PC-3 (cell line): ENCODE measurements at regions not wholly inside any gene's neighbourhood (a gene's known extent, or its start where the extent isn't known, plus 50 kb on each side); places are given as distances from the start of the nearest gene placed in this dataset.
"Not testable (repeated sequence)": the region's sequence is repeated elsewhere in the genome, so short reads cannot be mapped to it uniquely, and the experiment has no call there.

ENCODE experiments used
- ATAC-seq: fragments of 200-7000 bp; cut with Tn5 transposase; 2 replicates; pipeline ENCODE4 v1.9.1; 2020; ENCODE audit warnings: mild to moderate bottlenecking, moderate library complexity
- BruUV-seq: library from RNA; stranded (reverse); fragments of 400-500 nt; replicated peaks from 2 replicates; lab custom pipeline; 2021; lab: Mats Ljungman, UMichigan
- CTCF ChIA-PET: fragments of 300-600 bp; sonication (Branson Sonifier 250); formaldehyde crosslinking; loops from one replicate; lab custom pipeline; 2022; ENCODE audit warnings: antibody characterized with exemption; lab: Charles Lee
- POLR2A ChIA-PET: fragments of 300-600 bp; sonication (Branson Sonifier 250); formaldehyde crosslinking; loops from one replicate; lab custom pipeline; 2022; ENCODE audit warnings: antibody characterized with exemption; ENCODE audit not compliant: unreplicated experiment; lab: Charles Lee
- DNase-seq: peaks from one replicate; pipeline ENCODE4 v3.0.0-alpha.2; 2015
- H2AFZ ChIP-seq: fragments of 300-600 bp; sonication (generic); 2 replicates; pipeline ENCODE4 v1.6.0; 2016; ENCODE audit warnings: antibody characterized with exemption, low read length
- H3F3A ChIP-seq: fragments of 300-600 bp; sonication (generic); one replicate; pipeline ENCODE4 v1.6.0; 2017; ENCODE audit warnings: antibody characterized with exemption, low read length, control low read depth, mild to moderate bottlenecking; ENCODE audit not compliant: unreplicated experiment
- H3K27ac ChIP-seq: fragments of 300-600 bp; sonication (generic); 2 replicates; pipeline ENCODE4 v1.5.1; 2016; ENCODE audit warnings: mild to moderate bottlenecking, low read length
- H3K27me3 ChIP-seq: fragments of 300-600 bp; sonication (generic); 2 replicates; pipeline ENCODE4 v1.6.1; 2016; ENCODE audit warnings: low read length, mixed read lengths
- H3K36me3 ChIP-seq: fragments of 300-600 bp; sonication (generic); 2 replicates; pipeline ENCODE4 v1.6.1; 2016; ENCODE audit warnings: low read depth, mixed run types, low read length, mixed read lengths
- H3K4me1 ChIP-seq: fragments of 300-600 bp; sonication (generic); 2 replicates; pipeline ENCODE4 v1.5.1; 2016; ENCODE audit warnings: low read length; ENCODE audit not compliant: insufficient read depth
- H3K4me2 ChIP-seq: fragments of 300-600 bp; sonication (generic); 2 replicates; pipeline ENCODE4 v1.6.0; 2016; ENCODE audit warnings: low read length
- H3K4me3 ChIP-seq: fragments of 300-600 bp; sonication (generic); 2 replicates; pipeline ENCODE4 v1.5.1; 2016; ENCODE audit warnings: mild to moderate bottlenecking, low read length, mixed read lengths
- H3K79me2 ChIP-seq: fragments of 300-600 bp; sonication (generic); 2 replicates; pipeline ENCODE4 v1.6.1; 2017; ENCODE audit warnings: low read length, mixed read lengths
- H3K9ac ChIP-seq: fragments of 300-600 bp; sonication (generic); 2 replicates; pipeline ENCODE4 v1.6.0; 2016; ENCODE audit warnings: mild to moderate bottlenecking, low read length
- H3K9me2 ChIP-seq: fragments of 300-600 bp; sonication (generic); replicated peaks from 2 replicates; pipeline ENCODE4 v1.6.1; 2016; ENCODE audit warnings: mixed run types, low read length, mixed read lengths
- H3K9me3 ChIP-seq: fragments of 300-600 bp; sonication (generic); 2 replicates; pipeline ENCODE4 v1.6.1; 2016; ENCODE audit warnings: low read length, mixed read lengths
- H4K20me1 ChIP-seq: fragments of 300-600 bp; sonication (generic); 2 replicates; pipeline ENCODE4 v1.6.1; 2016; ENCODE audit warnings: low read length, mixed read lengths
- CTCF ChIP-seq: fragments of 300-600 bp; sonication (generic); conservative IDR thresholded peaks from 2 replicates; pipeline ENCODE4 v1.5.1; 2017; ENCODE audit warnings: antibody characterized with exemption, low read depth, mild to moderate bottlenecking, low read length
- EZH2 ChIP-seq: fragments of 300-600 bp; sonication (generic); IDR thresholded peaks from one replicate; pipeline ENCODE4 v1.6.1; 2017; ENCODE audit warnings: antibody characterized with exemption, mild to moderate bottlenecking, low read length; ENCODE audit not compliant: unreplicated experiment
- EZH2phosphoT487 ChIP-seq: fragments of 300-600 bp; sonication (generic); IDR thresholded peaks from 2 replicates; pipeline ENCODE4 v1.6.1; 2018; ENCODE audit warnings: mild to moderate bottlenecking, antibody characterized with exemption, low read length, borderline replicate concordance
- intact Hi-C: fragments of 100-400 bp; cut with micrococcal nuclease; formaldehyde crosslinking; loops from 2 replicates; pipeline ENCODE4 v1.9.0; 2023

GRCh38 chr7:16261654-16262053, 159.7 kb downstream of the CRPPA start:
- H3K9me3 ChIP-seq = no peaks in the 10 kb centered on the region
- H3K27ac ChIP-seq = no peak overlapping the region
- TF ChIP-seq CTCF (no peak), EZH2 (no peak), EZH2phosphoT487 (no peak)
- ChIA-PET POLR2A (no interaction called here), CTCF (no interaction called here)
- BruUV-seq = no TSS peak
- no peak overlapping the region for H2AFZ ChIP-seq
- H3K27me3 ChIP-seq = no peaks in the 10 kb centered on the region
- no peak for ATAC-seq
- no peak for DNase-seq
- H3K4me2 ChIP-seq = no peak overlapping the region
- 0 out of 2 replicates have a peak, but pooled peaks cover under 1% of the 10 kb centered on the region for H3K4me1 ChIP-seq
- no peak overlapping the region for H3K4me3 ChIP-seq
- H3K79me2 ChIP-seq = no peaks in the 10 kb centered on the region
- H3K9ac ChIP-seq = no peak overlapping the region
- intact Hi-C loops = no loop called here
- H4K20me1 ChIP-seq = no peaks in the 10 kb centered on the region
- H3K9me2 ChIP-seq = no peaks in the 10 kb centered on the region
- H3F3A ChIP-seq = no peaks in the 10 kb centered on the region
- no peaks in the 10 kb centered on the region for H3K36me3 ChIP-seq

DNA sequence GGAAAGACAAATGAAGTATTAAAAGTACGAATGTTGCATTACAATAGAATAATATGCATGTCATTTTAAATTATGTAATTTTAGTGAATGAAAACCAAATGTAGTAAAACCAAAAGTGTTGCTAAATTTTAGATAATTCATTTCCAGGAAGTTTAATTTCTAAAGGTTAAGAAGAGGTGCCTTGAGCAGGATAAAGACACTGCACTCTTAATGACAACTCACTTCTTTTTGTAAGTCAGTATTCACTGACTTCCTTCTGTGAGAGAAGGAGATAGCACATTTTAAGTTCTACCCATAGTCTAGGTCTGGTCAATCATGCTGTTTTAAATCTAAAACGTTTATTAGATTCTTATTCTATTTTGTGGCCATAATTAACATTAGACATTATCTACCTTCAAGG, 160.2 kb downstream of the CRPPA start:
- no peak for ATAC-seq
- CTCF ChIA-PET = no interaction called here
- H3K4me2 ChIP-seq = no peak overlapping the region
- H3K36me3 ChIP-seq = no peaks in the 10 kb centered on the region
- H3K9ac ChIP-seq = no peak overlapping the region
- H3K4me3 ChIP-seq = no peak overlapping the region
- H3K4me1 ChIP-seq = no peaks in the 10 kb centered on the region
- no peaks in the 10 kb centered on the region for H3K27me3 ChIP-seq
- TF ChIP-seq CTCF = no peak
- no peak for TF ChIP-seq EZH2
- no peak for TF ChIP-seq EZH2phosphoT487
- no peaks in the 10 kb centered on the region for H3K9me2 ChIP-seq
- intact Hi-C loops = no loop called here
- no peaks in the 10 kb centered on the region for H3F3A ChIP-seq
- no TSS peak for BruUV-seq
- H3K9me3 ChIP-seq = no peaks in the 10 kb centered on the region
- no peaks in the 10 kb centered on the region for H4K20me1 ChIP-seq
- no peak overlapping the region for H2AFZ ChIP-seq
- POLR2A ChIA-PET = no interaction called here
- no peak overlapping the region for H3K27ac ChIP-seq
- no peak for DNase-seq
- no peaks in the 10 kb centered on the region for H3K79me2 ChIP-seq

DNA sequence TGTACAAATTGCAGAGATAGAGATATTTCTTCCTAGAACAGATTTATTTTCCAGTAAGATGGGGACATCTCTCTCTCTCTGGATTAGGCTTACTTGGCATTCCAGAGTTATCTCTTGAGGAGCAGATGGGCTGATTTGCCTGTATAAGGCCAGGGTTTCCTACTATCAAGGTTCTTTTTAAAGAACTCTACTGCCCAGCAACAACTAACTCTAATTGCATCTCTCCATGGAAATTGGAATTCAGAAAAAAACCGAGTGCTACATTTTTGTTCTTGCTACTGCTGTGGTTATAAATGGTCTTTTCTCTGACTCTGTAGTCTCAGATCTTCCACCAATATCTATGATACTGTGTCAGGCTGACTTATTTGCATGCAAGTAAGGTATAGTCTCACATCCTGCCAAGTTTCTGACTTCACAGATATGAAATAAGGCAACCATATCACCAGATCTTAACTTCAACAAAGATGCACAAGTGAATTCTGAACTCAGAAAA, 161.1 kb downstream of the CRPPA start:
- no TSS peak for BruUV-seq
- TF ChIP-seq CTCF (no peak), EZH2 (no peak), EZH2phosphoT487 (no peak)
- CTCF ChIA-PET = no interaction called here

GRCh38 chr7:16256419-16256818, 164.9 kb downstream of the CRPPA start:
- H3F3A ChIP-seq, H3K9me2 ChIP-seq, H3K4me3 ChIP-seq, BruUV-seq, H4K20me1 ChIP-seq, ATAC-seq, POLR2A ChIA-PET, H3K79me2 ChIP-seq, H3K27me3 ChIP-seq, H3K36me3 ChIP-seq, H2AFZ ChIP-seq, intact Hi-C loops, H3K4me1 ChIP-seq, H3K27ac ChIP-seq, H3K9me3 ChIP-seq, DNase-seq, CTCF ChIA-PET, H3K4me2 ChIP-seq, H3K9ac ChIP-seq: not testable (repeated sequence)

More for the DNA sequence above, 161.1 kb downstream of the CRPPA start:
- H3K27ac ChIP-seq = no peak overlapping the region
- POLR2A ChIA-PET = no interaction called here
- no peaks in the 10 kb centered on the region for H4K20me1 ChIP-seq
- intact Hi-C loops = no loop called here
- no peak overlapping the region for H2AFZ ChIP-seq
- no peaks in the 10 kb centered on the region for H3K27me3 ChIP-seq
- DNase-seq (no peak), ATAC-seq (no peak)
- H3K9me3 ChIP-seq = no peaks in the 10 kb centered on the region
- no peaks in the 10 kb centered on the region for H3K9me2 ChIP-seq
- H3K4me1 ChIP-seq = no peaks in the 10 kb centered on the region
- H3F3A ChIP-seq = no peaks in the 10 kb centered on the region
- H3K4me3 ChIP-seq = no peak overlapping the region
- no peak overlapping the region for H3K9ac ChIP-seq
- no peaks in the 10 kb centered on the region for H3K36me3 ChIP-seq
- H3K4me2 ChIP-seq = no peak overlapping the region
- H3K79me2 ChIP-seq = no peaks in the 10 kb centered on the region
